HL-60 (cell line): ENCODE measurements at regions not wholly inside any gene's neighbourhood (a gene's known extent, or its start where the extent isn't known, plus 50 kb on each side); places are given as distances from the start of the nearest gene placed in this dataset.

Source experiments
- DNase-seq, 2 experiments: peaks; one replicate each; pipeline ENCODE4 v3.0.0-alpha.2; 2010 to 2020; ENCODE audit warnings: low read depth in 1 of 2, low spot score in 1 of 2
- H3K27ac ChIP-seq: fragments of 250-450 bp; sonication (Bioruptor Pico); replicated peaks from 2 replicates; pipeline ENCODE4 v1.5.1; 2020; ENCODE audit warnings: mild to moderate bottlenecking, moderate library complexity
- H3K27me3 ChIP-seq: fragments of 250-450 bp; sonication (Bioruptor Pico); 2 replicates; pipeline ENCODE4 v1.5.1; 2021; ENCODE audit warnings: mild to moderate bottlenecking, moderate library complexity; ENCODE audit not compliant: insufficient read depth, poor library complexity, severe bottlenecking
- H3K4me3 ChIP-seq: replicated peaks from 2 replicates; pipeline ENCODE4 v1.5.1; 2011; ENCODE audit warnings: mild to moderate bottlenecking, control low read depth, low read length; ENCODE audit not compliant: insufficient read depth
- CTCF ChIP-seq: IDR thresholded peaks from one replicate; pipeline ENCODE4 v1.5.1; 2011; ENCODE audit warnings: low read length, control low read depth, inconsistent platforms; ENCODE audit not compliant: insufficient read depth
- GABPA ChIP-seq: IDR thresholded peaks from 2 replicates; pipeline ENCODE4 v1.6.1; 2012; ENCODE audit warnings: low read depth
- POLR2AphosphoS5 ChIP-seq: IDR thresholded peaks from 2 replicates; pipeline ENCODE4 v1.6.1; 2012; ENCODE audit warnings: low read depth
- REST ChIP-seq: IDR thresholded peaks from 2 replicates; pipeline ENCODE4 v1.6.1; 2012; ENCODE audit warnings: low read depth; ENCODE audit not compliant: insufficient replicate concordance
- SPI1 ChIP-seq: IDR thresholded peaks from 2 replicates; pipeline ENCODE4 v1.6.1; 2012; ENCODE audit warnings: low read depth, mild to moderate bottlenecking, borderline replicate concordance

GRCh38 chr14:40987481-40987880 is 619.2 kb upstream of the LRFN5 start:
- no peak overlapping the region for H3K27ac ChIP-seq
- DNase-seq, result no peak
- no peak overlapping the region for H3K4me3 ChIP-seq
- TF ChIP-seq REST (no peak), POLR2AphosphoS5 (no peak), GABPA (no peak), SPI1 (no peak), CTCF (no peak)
- no peaks in the 10 kb centered on the region for H3K27me3 ChIP-seq

- Histone ChIP-seq H3K27ac (no peak overlapping the region), H3K27me3 (no peaks in the 10 kb centered on the region), H3K4me3 (no peak overlapping the region)
- TF ChIP-seq CTCF (no peak), POLR2AphosphoS5 (no peak), GABPA (no peak), REST (no peak), SPI1 (no peak)
- DNase-seq, result no peak
These were observed 620.0 kb upstream of the LRFN5 start for GRCh38 chr14:40986655-40987054.

DNA sequence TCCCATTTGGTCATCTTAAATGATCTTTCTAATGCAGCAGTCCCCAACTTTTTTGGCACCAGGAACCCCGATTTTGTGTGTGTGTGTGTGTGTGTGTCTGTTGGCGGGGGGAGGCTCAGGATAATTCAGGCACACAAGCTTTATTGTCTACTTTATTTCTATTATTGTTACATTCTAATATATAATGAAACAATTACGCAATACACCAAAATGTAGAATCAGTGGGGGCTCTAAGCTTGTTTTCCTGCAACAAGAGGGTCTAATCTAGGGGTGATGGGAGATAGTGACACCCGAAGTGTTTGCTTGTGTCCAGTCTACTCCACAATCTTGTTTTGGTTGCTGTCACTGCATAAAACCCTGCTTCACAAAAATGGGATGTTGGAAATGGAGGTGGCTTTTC is 621.1 kb upstream of the LRFN5 start:
- Histone ChIP-seq H3K27me3 (no peaks in the 10 kb centered on the region), H3K4me3 (no peak overlapping the region), H3K27ac (no peak overlapping the region)
- no peak for TF ChIP-seq CTCF
- TF ChIP-seq SPI1, result no peak
- no peak for TF ChIP-seq POLR2AphosphoS5
- TF ChIP-seq GABPA, result no peak
- no peak for TF ChIP-seq REST
- DNase-seq, result no peak
